ENCODE measurements at regions not wholly inside any gene's neighbourhood (a gene's known extent, or its start where the extent isn't known, plus 50 kb on each side); places are given as distances from the start of the nearest gene placed in this dataset.

DNA sequence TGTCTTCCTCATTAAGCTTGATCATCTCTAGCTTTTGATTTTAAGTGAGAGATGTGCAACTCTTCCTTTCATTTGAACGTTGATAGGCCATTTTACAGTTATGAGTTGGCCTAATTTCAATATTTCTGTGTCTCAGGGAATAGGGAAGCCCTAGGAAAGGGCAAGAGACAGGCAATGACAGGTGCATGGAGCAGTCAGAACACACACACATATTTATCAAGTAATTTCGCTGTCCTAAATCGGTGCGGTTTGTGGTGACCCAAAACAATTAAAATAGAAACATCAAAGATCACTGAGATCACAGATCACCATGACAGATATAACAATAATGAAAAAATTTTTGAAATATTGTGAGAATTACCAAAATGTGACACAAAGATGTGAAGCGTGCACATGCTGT, 87.7 kb upstream of the LSM6 start:
- no peak for TF ChIP-seq POLR2A (IDR thresholded peaks at IDR 0.05; ENCODE audit: extremely low read depth, insufficient read length)
- TF ChIP-seq, protein P1, sequence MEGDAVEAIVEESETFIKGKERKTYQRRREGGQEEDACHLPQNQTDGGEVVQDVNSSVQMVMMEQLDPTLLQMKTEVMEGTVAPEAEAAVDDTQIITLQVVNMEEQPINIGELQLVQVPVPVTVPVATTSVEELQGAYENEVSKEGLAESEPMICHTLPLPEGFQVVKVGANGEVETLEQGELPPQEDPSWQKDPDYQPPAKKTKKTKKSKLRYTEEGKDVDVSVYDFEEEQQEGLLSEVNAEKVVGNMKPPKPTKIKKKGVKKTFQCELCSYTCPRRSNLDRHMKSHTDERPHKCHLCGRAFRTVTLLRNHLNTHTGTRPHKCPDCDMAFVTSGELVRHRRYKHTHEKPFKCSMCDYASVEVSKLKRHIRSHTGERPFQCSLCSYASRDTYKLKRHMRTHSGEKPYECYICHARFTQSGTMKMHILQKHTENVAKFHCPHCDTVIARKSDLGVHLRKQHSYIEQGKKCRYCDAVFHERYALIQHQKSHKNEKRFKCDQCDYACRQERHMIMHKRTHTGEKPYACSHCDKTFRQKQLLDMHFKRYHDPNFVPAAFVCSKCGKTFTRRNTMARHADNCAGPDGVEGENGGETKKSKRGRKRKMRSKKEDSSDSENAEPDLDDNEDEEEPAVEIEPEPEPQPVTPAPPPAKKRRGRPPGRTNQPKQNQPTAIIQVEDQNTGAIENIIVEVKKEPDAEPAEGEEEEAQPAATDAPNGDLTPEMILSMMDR (IDR thresholded peaks at IDR 0.05; ENCODE audit: low read depth, low read length), result no peak
- TF ChIP-seq, protein P2, sequence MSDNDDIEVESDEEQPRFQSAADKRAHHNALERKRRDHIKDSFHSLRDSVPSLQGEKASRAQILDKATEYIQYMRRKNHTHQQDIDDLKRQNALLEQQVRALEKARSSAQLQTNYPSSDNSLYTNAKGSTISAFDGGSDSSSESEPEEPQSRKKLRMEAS (IDR thresholded peaks at IDR 0.05; ENCODE audit: low read depth, low read length), result no peak

Measured in NB4 (cell line).